A549 (cell line): ENCODE measurements at regions not wholly inside any gene's neighbourhood (a gene's known extent, or its start where the extent isn't known, plus 50 kb on each side); places are given as distances from the start of the nearest gene placed in this dataset.

Experiments used
- ATAC-seq, 2 experiments: fragments of 200-7000 bp in 1 of 2; fragments of >200 bp in 1 of 2; cut with Nextera tagmentation in 1 of 2; cut with Tn5 transposase in 1 of 2; 3 replicates each; pipeline versions ENCODE4 v1.8.0 to v1.9.1; 2018 to 2020; ENCODE audit warnings: mild to moderate bottlenecking in 1 of 2, moderate library complexity in 1 of 2
- CTCF ChIA-PET: fragments of 300-600 bp; sonication (Branson Sonifier 250); formaldehyde crosslinking; extraction: SDS; loops from one replicate; lab custom pipeline; 2021; ENCODE audit warnings: antibody characterized with exemption, inconsistent platforms; lab: Yijun Ruan, JAX
- POLR2A ChIA-PET: fragments of 350-600 bp; formaldehyde crosslinking; extraction: SDS; loops from one replicate; lab custom pipeline; 2021; ENCODE audit warnings: antibody characterized with exemption, inconsistent platforms; lab: Yijun Ruan, JAX
- DNase-seq, 2 experiments: peaks; one replicate each; pipeline versions ENCODE4 v3.0.0 to v3.0.0-alpha.2; 2011 to 2016; ENCODE audit warnings: low read depth in 1 of 2, low spot score in 1 of 2
- FAIRE-seq: peaks from 2 replicates; lab custom pipeline; 2011; peaks lifted over from hg19 to GRCh38; lab: Jason Lieb, UNC
- H3K27ac ChIP-seq, 2 experiments: fragments of >200 bp; sonication (Bioruptor Twin); formaldehyde crosslinking; 3 replicates each; pipeline ENCODE4 v1.5.1; 2016 to 2017
- H3K4me1 ChIP-seq: fragments of >200 bp; sonication (Bioruptor Twin); formaldehyde crosslinking; 3 replicates; pipeline ENCODE4 v1.6.1; 2016
- H3K4me2 ChIP-seq: fragments of >200 bp; sonication (Bioruptor Twin); formaldehyde crosslinking; 3 replicates; pipeline ENCODE4 v1.6.1; 2016
- H3K4me3 ChIP-seq: fragments of >200 bp; sonication (Bioruptor Twin); formaldehyde crosslinking; 3 replicates; pipeline ENCODE4 v1.5.1; 2016
- H3K9me3 ChIP-seq: fragments of >200 bp; sonication (Bioruptor Twin); formaldehyde crosslinking; 3 replicates; pipeline ENCODE4 v1.6.1; 2016
- BHLHE40 ChIP-seq: IDR thresholded peaks from 2 replicates; pipeline ENCODE4 v1.6.1; 2012; ENCODE audit warnings: low read depth, low read length, inconsistent platforms
- CEBPB ChIP-seq, 2 experiments: fragments of >200 bp in 1 of 2; sonication (Bioruptor Twin) in 1 of 2; formaldehyde crosslinking in 1 of 2; IDR thresholded peaks; 2 replicates each; pipeline ENCODE4 v1.6.1; 2012 to 2016
- CHD2 ChIP-seq: fragments of 150-350 bp; IDR thresholded peaks from 2 replicates; pipeline ENCODE4 v1.6.1; 2014; ENCODE audit warnings: low read length; ENCODE audit not compliant: partially characterized antibody
- EHF ChIP-seq: fragments of 250-450 bp; sonication (Bioruptor Pico); IDR thresholded peaks from 2 replicates; pipeline ENCODE4 v1.5.0; 2020; ENCODE audit warnings: mild to moderate bottlenecking
- EP300 ChIP-seq, 2 experiments: fragments of >200 bp; sonication (Bioruptor Twin); formaldehyde crosslinking; IDR thresholded peaks; 2 replicates in 1 of 2; 3 replicates in 1 of 2; pipeline ENCODE4 v1.6.1; 2016 to 2017
- ESRRA ChIP-seq: fragments of 150-350 bp; IDR thresholded peaks from 2 replicates; pipeline ENCODE4 v1.6.1; 2014; ENCODE audit warnings: mild to moderate bottlenecking, low read length, borderline replicate concordance
- FOSL2 ChIP-seq, 2 experiments: fragments of 450-650 bp in 1 of 2; fragments of >200 bp in 1 of 2; sonication (Bioruptor Twin) in 1 of 2; formaldehyde crosslinking; IDR thresholded peaks; 2 replicates each; pipeline versions ENCODE4 v1.5.0 to v1.6.1; 2016 to 2020; ENCODE audit warnings: mild to moderate bottlenecking in 1 of 2, moderate library complexity in 1 of 2
- GATA3 ChIP-seq: IDR thresholded peaks from 2 replicates; pipeline ENCODE4 v1.6.1; 2012; ENCODE audit warnings: borderline replicate concordance
- HDAC2 ChIP-seq: fragments of 200-600 bp; sonication (generic); IDR thresholded peaks from 2 replicates; pipeline ENCODE4 v1.6.1; 2016
- HOXA7 ChIP-seq: fragments of 250-450 bp; sonication (Bioruptor Pico); IDR thresholded peaks from 2 replicates; pipeline ENCODE4 v1.5.0; 2020; ENCODE audit warnings: mild to moderate bottlenecking, moderate library complexity
- HOXB13 ChIP-seq: fragments of 250-450 bp; sonication (Bioruptor Pico); IDR thresholded peaks from 2 replicates; pipeline ENCODE4 v1.5.0; 2020; ENCODE audit warnings: low read depth, mild to moderate bottlenecking, moderate library complexity
- JUN ChIP-seq, 2 experiments: fragments of >200 bp; sonication (Bioruptor Twin); formaldehyde crosslinking; IDR thresholded peaks; 2 replicates in 1 of 2; 3 replicates in 1 of 2; pipeline ENCODE4 v1.6.1; 2016 to 2017
- KDM5A ChIP-seq: fragments of 200-600 bp; sonication (generic); IDR thresholded peaks from 2 replicates; pipeline ENCODE4 v1.6.1; 2016; ENCODE audit warnings: antibody characterized with exemption, mild to moderate bottlenecking
- MAFK ChIP-seq: fragments of 450-650 bp; IDR thresholded peaks from 2 replicates; pipeline ENCODE4 v1.6.1; 2014; ENCODE audit not compliant: partially characterized antibody
- MAZ ChIP-seq: fragments of 150-350 bp; IDR thresholded peaks from 2 replicates; pipeline ENCODE4 v1.6.1; 2014; ENCODE audit warnings: antibody characterized with exemption, low read depth, low read length, borderline replicate concordance
- MYC ChIP-seq: IDR thresholded peaks from 2 replicates; pipeline ENCODE4 v1.6.1; 2012; ENCODE audit warnings: mild to moderate bottlenecking, inconsistent platforms, low read length, improper control_type of control experiment, borderline replicate concordance
- POLR2AphosphoS2 ChIP-seq: conservative IDR thresholded peaks from 2 replicates; pipeline ENCODE4 v1.6.1; 2012; ENCODE audit warnings: low read length, improper control_type of control experiment, inconsistent platforms
- SREBF2 ChIP-seq: fragments of 450-650 bp; IDR thresholded peaks from 2 replicates; pipeline ENCODE4 v1.6.1; 2014; ENCODE audit warnings: mild to moderate bottlenecking, moderate library complexity
- ZFP36 ChIP-seq: fragments of 450-650 bp; IDR thresholded peaks from 2 replicates; pipeline ENCODE4 v1.6.1; 2014; ENCODE audit warnings: borderline replicate concordance; ENCODE audit not compliant: partially characterized antibody
- ZSCAN20 ChIP-seq: fragments of 250-450 bp; sonication (Bioruptor Pico); IDR thresholded peaks from 2 replicates; pipeline ENCODE4 v1.8.0; 2022; ENCODE audit warnings: mild to moderate bottlenecking, moderate library complexity
- WGBS: methylation state at CpG from one replicate; pipeline ENCODE4 v1.1.6; 2017; ENCODE audit errors: missing lambda C conversion rate; 5-methylcytosine and 5-hydroxymethylcytosine counted together
- TF ChIP-seq, protein P1 (sequence below): IDR thresholded peaks from 2 replicates; pipeline ENCODE4 v1.6.1; 2012; ENCODE audit warnings: low read depth, borderline replicate concordance
- TF ChIP-seq, protein P2 (sequence below): fragments of >200 bp; sonication (Bioruptor Twin); formaldehyde crosslinking; IDR thresholded peaks from 3 replicates; pipeline ENCODE4 v1.6.1; 2016
- TF ChIP-seq, protein P3 (sequence below): fragments of 450-650 bp; IDR thresholded peaks from 2 replicates; pipeline ENCODE4 v1.6.1; 2014; ENCODE audit warnings: antibody characterized with exemption
- TF ChIP-seq, protein P4 (sequence below): fragments of 150-350 bp; IDR thresholded peaks from 2 replicates; pipeline ENCODE4 v1.6.1; 2014; ENCODE audit warnings: low read depth, mild to moderate bottlenecking, low read length
- TF ChIP-seq, protein P5 (sequence below): fragments of 250-450 bp; sonication (Bioruptor Pico); IDR thresholded peaks from 2 replicates; pipeline ENCODE4 v1.5.0; 2020; ENCODE audit warnings: low read depth, mild to moderate bottlenecking, moderate library complexity
- TF ChIP-seq, protein P6 (sequence below): IDR thresholded peaks from 2 replicates; pipeline ENCODE4 v1.6.1; 2012

DNA sequence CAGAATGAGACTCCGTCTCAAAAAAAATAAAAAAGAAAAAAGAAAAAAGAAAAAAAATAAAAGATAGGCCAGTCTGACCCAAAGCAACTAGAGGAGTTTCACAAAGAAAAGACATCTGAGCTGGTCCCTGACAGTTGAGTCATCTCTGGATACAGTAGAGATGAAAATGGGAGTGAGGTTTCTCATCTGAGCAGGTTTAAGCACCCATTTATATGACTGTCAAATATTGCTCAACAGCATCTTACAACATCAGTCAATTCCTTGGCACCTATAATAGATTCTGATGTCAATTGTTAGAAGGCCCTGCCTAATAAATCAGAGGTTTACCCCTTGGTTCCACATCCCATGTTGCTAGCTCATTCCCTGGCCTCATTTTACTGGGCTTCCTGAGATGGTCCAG is 490.5 kb downstream of the MAGEE1 start:
- Histone ChIP-seq H3K4me1 (no peaks in the 10 kb centered on the region), H3K4me2 (no peak overlapping the region), H3K4me3 (no peak overlapping the region), H3K27ac (no peak overlapping the region), H3K9me3 (no peaks in the 10 kb centered on the region)
- ATAC-seq (no peak), DNase-seq (no peak), FAIRE-seq (no peak)
- CTCF ChIA-PET: no interaction called here
- 27% methylated on average over 1 of the region's 1 CpG for WGBS
- TF ChIP-seq MAFK (no peak), KDM5A (no peak), CHD2 (no peak), EP300 (IDR thresholded peaks at IDR 0.05) (no peak), HOXA7 (CRISPR knock-in tag) (no peak), MYC (no peak), HDAC2 (no peak), CEBPB (IDR thresholded peaks at IDR 0.05) (no peak), GATA3 (no peak), EHF (CRISPR knock-in tag) (no peak), FOSL2 (IDR thresholded peaks at IDR 0.05) (no peak), FOSL2 (CRISPR knock-in tag; IDR thresholded peaks at IDR 0.05) (no peak), ZFP36 (no peak)
- TF ChIP-seq, protein P1, sequence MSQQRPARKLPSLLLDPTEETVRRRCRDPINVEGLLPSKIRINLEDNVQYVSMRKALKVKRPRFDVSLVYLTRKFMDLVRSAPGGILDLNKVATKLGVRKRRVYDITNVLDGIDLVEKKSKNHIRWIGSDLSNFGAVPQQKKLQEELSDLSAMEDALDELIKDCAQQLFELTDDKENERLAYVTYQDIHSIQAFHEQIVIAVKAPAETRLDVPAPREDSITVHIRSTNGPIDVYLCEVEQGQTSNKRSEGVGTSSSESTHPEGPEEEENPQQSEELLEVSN: no peak
- TF ChIP-seq, protein P2, sequence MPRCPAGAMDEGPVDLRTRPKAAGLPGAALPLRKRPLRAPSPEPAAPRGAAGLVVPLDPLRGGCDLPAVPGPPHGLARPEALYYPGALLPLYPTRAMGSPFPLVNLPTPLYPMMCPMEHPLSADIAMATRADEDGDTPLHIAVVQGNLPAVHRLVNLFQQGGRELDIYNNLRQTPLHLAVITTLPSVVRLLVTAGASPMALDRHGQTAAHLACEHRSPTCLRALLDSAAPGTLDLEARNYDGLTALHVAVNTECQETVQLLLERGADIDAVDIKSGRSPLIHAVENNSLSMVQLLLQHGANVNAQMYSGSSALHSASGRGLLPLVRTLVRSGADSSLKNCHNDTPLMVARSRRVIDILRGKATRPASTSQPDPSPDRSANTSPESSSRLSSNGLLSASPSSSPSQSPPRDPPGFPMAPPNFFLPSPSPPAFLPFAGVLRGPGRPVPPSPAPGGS: no peak
- TF ChIP-seq, protein P3, sequence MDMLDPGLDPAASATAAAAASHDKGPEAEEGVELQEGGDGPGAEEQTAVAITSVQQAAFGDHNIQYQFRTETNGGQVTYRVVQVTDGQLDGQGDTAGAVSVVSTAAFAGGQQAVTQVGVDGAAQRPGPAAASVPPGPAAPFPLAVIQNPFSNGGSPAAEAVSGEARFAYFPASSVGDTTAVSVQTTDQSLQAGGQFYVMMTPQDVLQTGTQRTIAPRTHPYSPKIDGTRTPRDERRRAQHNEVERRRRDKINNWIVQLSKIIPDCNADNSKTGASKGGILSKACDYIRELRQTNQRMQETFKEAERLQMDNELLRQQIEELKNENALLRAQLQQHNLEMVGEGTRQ: no peak
- TF ChIP-seq, all 56 proteins: peak for 0
- POLR2A ChIA-PET: no interaction called here

DNA sequence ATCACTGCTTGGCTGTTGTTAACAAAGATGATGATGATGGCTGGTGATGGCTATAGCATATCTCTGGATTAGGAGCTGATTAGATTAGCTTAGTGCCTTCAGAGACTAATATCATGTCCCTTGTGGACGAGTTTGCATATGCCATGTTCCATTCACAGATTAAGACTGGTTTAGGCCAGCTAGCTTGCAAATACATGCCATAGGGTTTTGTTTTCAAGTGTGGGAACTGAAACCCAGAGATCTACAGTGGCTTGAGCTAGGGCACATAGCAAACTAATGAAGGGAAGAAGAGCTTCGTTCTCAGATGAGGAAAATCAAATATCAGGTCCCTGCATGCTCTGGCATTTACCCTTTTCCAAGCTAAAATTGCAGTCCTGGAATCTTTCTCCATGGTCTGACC is 492.3 kb downstream of the MAGEE1 start:
- no peak overlapping the region for H3K27ac ChIP-seq
- ChIA-PET POLR2A (no interaction called here), CTCF (no interaction called here)
- no peak for ATAC-seq
- no peak overlapping the region for H3K4me2 ChIP-seq
- DNase-seq: no peak
- 4% methylated on average over 2 of the region's 2 CpGs for WGBS
- no peak for TF ChIP-seq JUN (IDR thresholded peaks at IDR 0.05)
- TF ChIP-seq MAFK: no peak
- TF ChIP-seq CEBPB (IDR thresholded peaks at IDR 0.05): no peak
- no peak for TF ChIP-seq ESRRA
- TF ChIP-seq SREBF2: no peak
- TF ChIP-seq, protein P4, sequence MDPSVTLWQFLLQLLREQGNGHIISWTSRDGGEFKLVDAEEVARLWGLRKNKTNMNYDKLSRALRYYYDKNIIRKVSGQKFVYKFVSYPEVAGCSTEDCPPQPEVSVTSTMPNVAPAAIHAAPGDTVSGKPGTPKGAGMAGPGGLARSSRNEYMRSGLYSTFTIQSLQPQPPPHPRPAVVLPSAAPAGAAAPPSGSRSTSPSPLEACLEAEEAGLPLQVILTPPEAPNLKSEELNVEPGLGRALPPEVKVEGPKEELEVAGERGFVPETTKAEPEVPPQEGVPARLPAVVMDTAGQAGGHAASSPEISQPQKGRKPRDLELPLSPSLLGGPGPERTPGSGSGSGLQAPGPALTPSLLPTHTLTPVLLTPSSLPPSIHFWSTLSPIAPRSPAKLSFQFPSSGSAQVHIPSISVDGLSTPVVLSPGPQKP: no peak
- TF ChIP-seq POLR2AphosphoS2: no peak
- TF ChIP-seq, protein P5, sequence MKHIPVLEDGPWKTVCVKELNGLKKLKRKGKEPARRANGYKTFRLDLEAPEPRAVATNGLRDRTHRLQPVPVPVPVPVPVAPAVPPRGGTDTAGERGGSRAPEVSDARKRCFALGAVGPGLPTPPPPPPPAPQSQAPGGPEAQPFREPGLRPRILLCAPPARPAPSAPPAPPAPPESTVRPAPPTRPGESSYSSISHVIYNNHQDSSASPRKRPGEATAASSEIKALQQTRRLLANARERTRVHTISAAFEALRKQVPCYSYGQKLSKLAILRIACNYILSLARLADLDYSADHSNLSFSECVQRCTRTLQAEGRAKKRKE (CRISPR knock-in tag): no peak
- TF ChIP-seq EHF (CRISPR knock-in tag): no peak
- TF ChIP-seq MAZ: no peak
- no peak for TF ChIP-seq BHLHE40
- TF ChIP-seq ZSCAN20 (CRISPR knock-in tag): no peak
- no peak for TF ChIP-seq HOXB13
- TF ChIP-seq, protein P6, sequence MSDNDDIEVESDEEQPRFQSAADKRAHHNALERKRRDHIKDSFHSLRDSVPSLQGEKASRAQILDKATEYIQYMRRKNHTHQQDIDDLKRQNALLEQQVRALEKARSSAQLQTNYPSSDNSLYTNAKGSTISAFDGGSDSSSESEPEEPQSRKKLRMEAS: no peak
- no peaks in the 10 kb centered on the region for H3K4me1 ChIP-seq
- no peak overlapping the region for H3K4me3 ChIP-seq
- no peaks in the 10 kb centered on the region for H3K9me3 ChIP-seq
- FAIRE-seq: no peak
